ENCODE measurements at regions not wholly inside any gene's neighbourhood (a gene's known extent, or its start where the extent isn't known, plus 50 kb on each side); places are given as distances from the start of the nearest gene placed in this dataset.

DNA sequence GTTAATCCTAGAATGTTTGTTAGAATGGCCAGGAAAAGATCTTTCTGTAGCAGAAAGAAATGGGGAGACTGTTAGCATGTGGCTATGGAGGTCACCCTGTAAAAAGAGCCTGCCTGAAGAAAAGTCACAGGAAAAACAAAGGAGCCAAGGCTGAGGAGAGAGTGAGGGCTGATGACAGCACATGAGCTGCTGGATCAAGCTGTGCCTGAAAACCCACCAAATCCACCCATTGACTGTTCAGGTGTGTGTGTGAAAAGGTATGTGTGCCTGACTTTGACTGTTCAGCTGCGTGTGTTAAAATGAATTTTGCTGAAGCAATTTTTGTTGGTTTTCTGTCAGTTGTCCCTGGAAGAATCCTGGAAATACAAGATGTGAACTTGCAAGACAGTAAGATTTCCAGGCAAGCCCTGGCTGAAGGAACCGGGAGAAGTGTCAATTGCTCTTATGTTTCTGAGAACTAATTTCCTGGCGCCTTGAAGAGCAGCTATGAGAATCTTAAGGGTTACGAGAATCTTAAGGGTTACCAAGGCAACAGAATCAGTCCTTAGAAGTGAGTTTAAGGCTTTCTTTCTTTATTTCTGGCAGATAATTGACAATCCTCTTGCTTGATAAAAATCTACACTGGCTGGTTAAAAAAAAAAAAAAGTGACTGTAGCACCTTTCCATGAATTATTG is 73.0 kb upstream of the LGALSL start:
- H3K4me3 ChIP-seq (replicated peaks in 1 of 2; ENCODE audit: low read depth in 2 of 2, low read length in 2 of 2) = no peak overlapping the region
- TF ChIP-seq, protein P1, sequence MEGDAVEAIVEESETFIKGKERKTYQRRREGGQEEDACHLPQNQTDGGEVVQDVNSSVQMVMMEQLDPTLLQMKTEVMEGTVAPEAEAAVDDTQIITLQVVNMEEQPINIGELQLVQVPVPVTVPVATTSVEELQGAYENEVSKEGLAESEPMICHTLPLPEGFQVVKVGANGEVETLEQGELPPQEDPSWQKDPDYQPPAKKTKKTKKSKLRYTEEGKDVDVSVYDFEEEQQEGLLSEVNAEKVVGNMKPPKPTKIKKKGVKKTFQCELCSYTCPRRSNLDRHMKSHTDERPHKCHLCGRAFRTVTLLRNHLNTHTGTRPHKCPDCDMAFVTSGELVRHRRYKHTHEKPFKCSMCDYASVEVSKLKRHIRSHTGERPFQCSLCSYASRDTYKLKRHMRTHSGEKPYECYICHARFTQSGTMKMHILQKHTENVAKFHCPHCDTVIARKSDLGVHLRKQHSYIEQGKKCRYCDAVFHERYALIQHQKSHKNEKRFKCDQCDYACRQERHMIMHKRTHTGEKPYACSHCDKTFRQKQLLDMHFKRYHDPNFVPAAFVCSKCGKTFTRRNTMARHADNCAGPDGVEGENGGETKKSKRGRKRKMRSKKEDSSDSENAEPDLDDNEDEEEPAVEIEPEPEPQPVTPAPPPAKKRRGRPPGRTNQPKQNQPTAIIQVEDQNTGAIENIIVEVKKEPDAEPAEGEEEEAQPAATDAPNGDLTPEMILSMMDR (IDR thresholded peaks at IDR 0.05; ENCODE audit: low read depth, low read length) = no peak
- no peak for DNase-seq (ENCODE audit: low read depth in 2 of 2)

DNA sequence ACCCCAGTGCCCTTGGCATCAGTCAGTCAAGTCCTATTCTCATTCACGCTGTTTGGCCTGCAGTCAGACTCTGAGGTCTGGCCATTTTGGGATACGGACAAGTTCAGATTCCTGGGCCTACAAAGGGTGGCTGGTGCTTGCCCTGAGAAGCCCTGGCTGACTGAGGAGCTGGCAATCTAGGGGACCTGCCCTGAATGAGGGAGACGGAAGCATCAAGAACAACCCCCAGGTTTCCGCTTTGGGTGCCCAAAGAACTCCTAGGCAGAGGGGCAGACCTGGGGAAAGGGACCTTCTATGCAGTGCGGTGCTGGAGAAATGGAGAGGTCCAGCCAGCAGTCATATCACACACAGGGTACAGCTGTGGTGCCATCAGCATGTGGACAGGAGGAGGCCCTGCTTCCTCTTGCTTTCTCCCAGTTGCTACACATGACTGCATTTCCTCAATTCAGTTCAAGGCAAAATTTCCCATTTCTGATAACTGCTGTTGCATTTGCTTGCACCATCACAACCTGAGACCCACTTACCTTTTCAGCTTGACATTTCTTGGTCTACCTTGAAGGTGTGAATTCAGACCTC is 70.9 kb upstream of the LGALSL start:
- DNase-seq (ENCODE audit: low read depth in 2 of 2) = no peak
- H3K4me3 ChIP-seq (replicated peaks in 1 of 2; ENCODE audit: low read depth in 2 of 2, low read length in 2 of 2) = no peak overlapping the region
- TF ChIP-seq, protein P1 (IDR thresholded peaks at IDR 0.05; ENCODE audit: low read depth, low read length) = no peak

DNA sequence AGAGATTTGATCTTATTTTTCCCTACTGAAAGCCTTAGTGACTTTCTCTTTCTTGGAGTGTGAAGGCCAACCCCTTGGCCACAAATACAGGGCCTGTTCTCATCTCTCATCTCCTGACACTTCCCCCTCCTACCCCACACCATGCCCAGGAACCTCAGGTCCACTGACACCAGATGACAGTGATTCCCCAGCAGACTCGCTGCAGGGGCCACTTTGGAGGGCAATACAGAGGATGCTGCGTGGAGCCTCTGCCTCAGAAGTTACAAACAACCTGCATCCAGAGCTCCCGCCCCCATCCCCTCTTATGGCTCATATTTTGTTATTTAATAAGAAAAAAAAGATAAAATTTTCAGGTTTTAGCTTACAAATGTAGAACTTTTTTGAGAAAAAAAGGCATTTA is 70.1 kb upstream of the LGALSL start:
- DNase-seq (ENCODE audit: low read depth in 2 of 2) = no peak
- H3K4me3 ChIP-seq (replicated peaks in 1 of 2; ENCODE audit: low read depth in 2 of 2, low read length in 2 of 2) = no peak overlapping the region
- TF ChIP-seq, protein P1 (IDR thresholded peaks at IDR 0.05; ENCODE audit: low read depth, low read length) = no peak

DNA sequence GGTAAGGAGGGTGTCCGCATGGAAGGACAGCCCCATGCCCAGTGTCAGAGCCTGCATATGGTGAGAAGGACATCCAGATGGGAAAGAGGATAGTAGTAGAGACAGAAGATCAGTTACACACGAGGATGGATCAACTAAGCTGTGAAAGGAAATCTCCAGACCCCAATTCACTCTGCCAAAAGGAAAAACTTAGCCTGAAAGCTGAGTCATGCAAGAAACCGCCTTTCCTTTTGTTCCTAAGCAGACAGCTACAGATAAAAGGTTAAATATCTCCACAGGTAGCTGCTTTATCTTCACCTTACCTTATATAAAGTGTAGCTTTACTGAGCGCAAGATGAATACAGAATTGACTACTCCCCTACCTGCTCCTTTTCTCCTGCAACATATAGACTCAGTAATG is 67.3 kb upstream of the LGALSL start:
- no peak for DNase-seq (ENCODE audit: low read depth in 2 of 2)
- TF ChIP-seq, protein P1 (IDR thresholded peaks at IDR 0.05; ENCODE audit: low read depth, low read length) = no peak
- H3K4me3 ChIP-seq (replicated peaks in 1 of 2; ENCODE audit: low read depth in 2 of 2, low read length in 2 of 2) = no peak overlapping the region

DNA sequence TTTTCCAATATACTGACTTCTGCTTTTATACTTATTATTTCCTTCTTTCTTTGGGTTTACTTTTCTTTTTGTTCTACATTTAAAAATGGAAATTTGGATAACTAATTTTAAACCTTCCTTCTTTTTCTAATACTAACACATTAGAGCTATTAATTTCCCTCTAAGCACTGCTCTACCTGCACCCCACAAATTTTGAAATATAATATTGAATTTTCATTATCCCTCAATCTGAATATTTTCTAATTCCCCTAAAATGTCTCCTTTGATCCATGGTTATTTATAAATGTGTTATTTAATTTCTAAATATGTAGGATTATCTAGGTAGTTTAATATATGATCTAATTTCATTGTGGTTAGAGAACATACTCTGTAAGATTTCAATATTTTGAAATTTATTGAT is 63.4 kb upstream of the LGALSL start:
- H3K4me3 ChIP-seq (replicated peaks in 1 of 2; ENCODE audit: low read depth in 2 of 2, low read length in 2 of 2) = no peak overlapping the region
- DNase-seq (ENCODE audit: low read depth in 2 of 2) = no peak
- TF ChIP-seq, protein P1 (IDR thresholded peaks at IDR 0.05; ENCODE audit: low read depth, low read length) = no peak

DNA sequence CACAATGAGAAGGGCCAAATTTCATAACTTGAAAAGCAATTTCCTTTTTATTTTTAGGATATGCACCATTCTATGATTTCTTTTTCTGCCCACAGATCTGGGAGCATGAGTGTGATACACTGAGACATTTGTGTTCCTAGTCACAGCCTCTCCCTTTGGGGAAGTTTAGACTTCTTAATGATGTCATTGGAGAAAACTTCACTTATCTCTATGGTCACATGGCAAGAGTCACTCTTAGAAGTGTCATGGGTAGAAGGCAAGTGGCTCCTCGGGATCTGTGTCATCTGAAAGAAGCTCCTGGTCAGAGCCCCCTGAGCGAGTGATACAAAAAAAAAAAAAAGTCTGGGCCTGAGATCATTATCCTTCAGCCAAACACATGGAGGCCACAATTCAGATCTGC is 62.5 kb upstream of the LGALSL start:
- TF ChIP-seq, protein P1 (IDR thresholded peaks at IDR 0.05; ENCODE audit: low read depth, low read length) = no peak
- H3K4me3 ChIP-seq (replicated peaks in 1 of 2; ENCODE audit: low read depth in 2 of 2, low read length in 2 of 2) = no peak overlapping the region
- peak in 1 of 2 donors; percentile 30 for DNase-seq (ENCODE audit: low read depth in 2 of 2)
